ENCODE measurements at regions not wholly inside any gene's neighbourhood (a gene's known extent, or its start where the extent isn't known, plus 50 kb on each side); places are given as distances from the start of the nearest gene placed in this dataset.

DNA sequence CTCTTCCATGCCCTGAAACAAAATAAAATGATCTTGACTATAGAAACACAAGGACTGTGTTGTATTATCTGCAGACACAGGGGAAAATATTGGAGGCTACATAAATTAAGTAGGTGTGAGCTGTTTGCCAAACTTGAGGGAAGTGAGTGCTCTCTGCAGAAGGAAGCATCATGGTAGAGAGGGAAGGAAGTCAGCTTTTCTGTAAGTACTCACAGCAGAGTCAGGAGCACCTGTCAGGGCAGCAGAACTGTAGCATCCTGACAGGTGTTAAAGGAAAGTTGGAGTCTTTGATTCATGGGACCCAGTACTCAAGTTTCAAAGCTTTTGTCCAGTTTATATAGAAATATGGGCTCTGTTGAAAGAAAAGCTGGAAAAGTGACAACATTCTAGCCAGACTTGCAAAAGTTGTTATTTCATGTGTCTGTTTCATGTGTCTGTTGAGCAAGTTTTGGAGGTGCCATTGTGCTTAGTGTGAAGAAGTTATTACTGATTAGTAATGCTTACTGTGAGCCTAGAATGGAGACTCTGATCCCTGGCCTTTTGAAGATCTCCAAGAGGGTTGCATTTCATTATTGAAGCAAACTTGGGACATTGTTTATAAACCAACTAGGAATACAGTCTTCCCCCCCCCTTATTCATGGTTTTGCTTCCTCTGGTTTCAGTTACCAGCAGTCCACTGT, 194.7 kb downstream of the SPATA31D1 start:
- no peak for TF ChIP-seq RAD21 (conservative IDR thresholded peaks at IDR 0.05)
- TF ChIP-seq, protein P1, sequence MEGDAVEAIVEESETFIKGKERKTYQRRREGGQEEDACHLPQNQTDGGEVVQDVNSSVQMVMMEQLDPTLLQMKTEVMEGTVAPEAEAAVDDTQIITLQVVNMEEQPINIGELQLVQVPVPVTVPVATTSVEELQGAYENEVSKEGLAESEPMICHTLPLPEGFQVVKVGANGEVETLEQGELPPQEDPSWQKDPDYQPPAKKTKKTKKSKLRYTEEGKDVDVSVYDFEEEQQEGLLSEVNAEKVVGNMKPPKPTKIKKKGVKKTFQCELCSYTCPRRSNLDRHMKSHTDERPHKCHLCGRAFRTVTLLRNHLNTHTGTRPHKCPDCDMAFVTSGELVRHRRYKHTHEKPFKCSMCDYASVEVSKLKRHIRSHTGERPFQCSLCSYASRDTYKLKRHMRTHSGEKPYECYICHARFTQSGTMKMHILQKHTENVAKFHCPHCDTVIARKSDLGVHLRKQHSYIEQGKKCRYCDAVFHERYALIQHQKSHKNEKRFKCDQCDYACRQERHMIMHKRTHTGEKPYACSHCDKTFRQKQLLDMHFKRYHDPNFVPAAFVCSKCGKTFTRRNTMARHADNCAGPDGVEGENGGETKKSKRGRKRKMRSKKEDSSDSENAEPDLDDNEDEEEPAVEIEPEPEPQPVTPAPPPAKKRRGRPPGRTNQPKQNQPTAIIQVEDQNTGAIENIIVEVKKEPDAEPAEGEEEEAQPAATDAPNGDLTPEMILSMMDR (IDR thresholded peaks at IDR 0.05; ENCODE audit: poor library complexity, severe bottlenecking) = no peak
- TF ChIP-seq, protein P2, sequence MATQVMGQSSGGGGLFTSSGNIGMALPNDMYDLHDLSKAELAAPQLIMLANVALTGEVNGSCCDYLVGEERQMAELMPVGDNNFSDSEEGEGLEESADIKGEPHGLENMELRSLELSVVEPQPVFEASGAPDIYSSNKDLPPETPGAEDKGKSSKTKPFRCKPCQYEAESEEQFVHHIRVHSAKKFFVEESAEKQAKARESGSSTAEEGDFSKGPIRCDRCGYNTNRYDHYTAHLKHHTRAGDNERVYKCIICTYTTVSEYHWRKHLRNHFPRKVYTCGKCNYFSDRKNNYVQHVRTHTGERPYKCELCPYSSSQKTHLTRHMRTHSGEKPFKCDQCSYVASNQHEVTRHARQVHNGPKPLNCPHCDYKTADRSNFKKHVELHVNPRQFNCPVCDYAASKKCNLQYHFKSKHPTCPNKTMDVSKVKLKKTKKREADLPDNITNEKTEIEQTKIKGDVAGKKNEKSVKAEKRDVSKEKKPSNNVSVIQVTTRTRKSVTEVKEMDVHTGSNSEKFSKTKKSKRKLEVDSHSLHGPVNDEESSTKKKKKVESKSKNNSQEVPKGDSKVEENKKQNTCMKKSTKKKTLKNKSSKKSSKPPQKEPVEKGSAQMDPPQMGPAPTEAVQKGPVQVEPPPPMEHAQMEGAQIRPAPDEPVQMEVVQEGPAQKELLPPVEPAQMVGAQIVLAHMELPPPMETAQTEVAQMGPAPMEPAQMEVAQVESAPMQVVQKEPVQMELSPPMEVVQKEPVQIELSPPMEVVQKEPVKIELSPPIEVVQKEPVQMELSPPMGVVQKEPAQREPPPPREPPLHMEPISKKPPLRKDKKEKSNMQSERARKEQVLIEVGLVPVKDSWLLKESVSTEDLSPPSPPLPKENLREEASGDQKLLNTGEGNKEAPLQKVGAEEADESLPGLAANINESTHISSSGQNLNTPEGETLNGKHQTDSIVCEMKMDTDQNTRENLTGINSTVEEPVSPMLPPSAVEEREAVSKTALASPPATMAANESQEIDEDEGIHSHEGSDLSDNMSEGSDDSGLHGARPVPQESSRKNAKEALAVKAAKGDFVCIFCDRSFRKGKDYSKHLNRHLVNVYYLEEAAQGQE (IDR thresholded peaks at IDR 0.05; ENCODE audit: borderline replicate concordance) = no peak
